Caco-2 (cell line): ENCODE measurements at regions not wholly inside any gene's neighbourhood (a gene's known extent, or its start where the extent isn't known, plus 50 kb on each side); places are given as distances from the start of the nearest gene placed in this dataset.

Source experiments
- BruUV-seq: library from RNA; stranded (reverse); fragments of 400-500 nt; replicated peaks from 2 replicates; lab custom pipeline; 2021; lab: Mats Ljungman, UMichigan
- CTCF ChIA-PET: fragments of 300-600 bp; sonication (Branson Sonifier 250); formaldehyde crosslinking; loops from one replicate; lab custom pipeline; 2022; ENCODE audit warnings: antibody characterized with exemption; lab: Charles Lee
- POLR2A ChIA-PET: fragments of 300-600 bp; sonication (Branson Sonifier 250); formaldehyde crosslinking; loops from one replicate; lab custom pipeline; 2022; ENCODE audit warnings: antibody characterized with exemption; lab: Charles Lee
- DNase-seq, 2 experiments: peaks; one replicate each; pipeline versions ENCODE4 v3.0.0 to v3.0.0-alpha.2; 2020 to 2022
- H3K27me3 ChIP-seq: replicated peaks from 2 replicates; pipeline ENCODE4 v1.6.0; 2011; ENCODE audit warnings: low read length; ENCODE audit not compliant: control insufficient read depth, insufficient read depth
- H3K36me3 ChIP-seq: 2 replicates; pipeline ENCODE4 v1.5.1; 2011; ENCODE audit warnings: low read length; ENCODE audit not compliant: control insufficient read depth, insufficient read depth
- H3K4me1 ChIP-seq: fragments of 250-450 bp; sonication (Bioruptor Pico); 2 replicates; pipeline ENCODE4 v1.5.1; 2020; ENCODE audit warnings: mild to moderate bottlenecking
- H3K4me3 ChIP-seq: 2 replicates; pipeline ENCODE4 v1.5.1; 2011; ENCODE audit warnings: low read depth, mild to moderate bottlenecking, control low read depth, low read length
- H3K9me3 ChIP-seq: fragments of 250-450 bp; sonication (Bioruptor Pico); 2 replicates; pipeline ENCODE4 v1.5.1; 2020; ENCODE audit warnings: mild to moderate bottlenecking, moderate library complexity
- H3K27ac Mint-ChIP-seq: one replicate; pipeline ENCODE4 v1.8.0; 2022; ENCODE audit warnings: mixed read lengths; ENCODE audit not compliant: unreplicated experiment
- H3K27me3 Mint-ChIP-seq: one replicate; pipeline ENCODE4 v1.8.0; 2022; ENCODE audit warnings: mixed read lengths; ENCODE audit not compliant: insufficient read depth, unreplicated experiment
- H3K36me3 Mint-ChIP-seq: one replicate; pipeline ENCODE4 v1.8.0; 2022; ENCODE audit warnings: mild to moderate bottlenecking, mixed read lengths; ENCODE audit not compliant: insufficient read depth, unreplicated experiment
- H3K4me1 Mint-ChIP-seq: one replicate; pipeline ENCODE4 v1.8.0; 2022; ENCODE audit warnings: low read depth, mixed read lengths; ENCODE audit not compliant: unreplicated experiment
- H3K4me3 Mint-ChIP-seq: one replicate; pipeline ENCODE4 v1.8.0; 2022; ENCODE audit warnings: mild to moderate bottlenecking, moderate library complexity, mixed read lengths; ENCODE audit not compliant: unreplicated experiment
- H3K9me3 Mint-ChIP-seq: one replicate; pipeline ENCODE4 v1.8.0; 2022; ENCODE audit warnings: mixed read lengths; ENCODE audit not compliant: unreplicated experiment
- intact Hi-C: fragments of 100-400 bp; cut with micrococcal nuclease; formaldehyde crosslinking; loops from one replicate; pipeline ENCODE4 v1.10.0; 2022; ENCODE audit not compliant: unreplicated experiment
- TF ChIP-seq, protein P1 (sequence below), 2 experiments: fragments of 200-600 bp in 1 of 2; IDR thresholded peaks; 1 replicate in 1 of 2; 2 replicates in 1 of 2; pipeline versions ENCODE4 v1.5.1 to v1.8.0; 2011 to 2022; ENCODE audit warnings: antibody characterized with exemption in 1 of 2, control low read depth in 1 of 2, inconsistent platforms in 1 of 2, low read depth in 1 of 2, low read length in 1 of 2, mild to moderate bottlenecking in 1 of 2, moderate library complexity in 1 of 2; ENCODE audit not compliant: insufficient read depth in 1 of 2, severe bottlenecking in 1 of 2, unreplicated experiment in 1 of 2

- TF ChIP-seq, protein P1, sequence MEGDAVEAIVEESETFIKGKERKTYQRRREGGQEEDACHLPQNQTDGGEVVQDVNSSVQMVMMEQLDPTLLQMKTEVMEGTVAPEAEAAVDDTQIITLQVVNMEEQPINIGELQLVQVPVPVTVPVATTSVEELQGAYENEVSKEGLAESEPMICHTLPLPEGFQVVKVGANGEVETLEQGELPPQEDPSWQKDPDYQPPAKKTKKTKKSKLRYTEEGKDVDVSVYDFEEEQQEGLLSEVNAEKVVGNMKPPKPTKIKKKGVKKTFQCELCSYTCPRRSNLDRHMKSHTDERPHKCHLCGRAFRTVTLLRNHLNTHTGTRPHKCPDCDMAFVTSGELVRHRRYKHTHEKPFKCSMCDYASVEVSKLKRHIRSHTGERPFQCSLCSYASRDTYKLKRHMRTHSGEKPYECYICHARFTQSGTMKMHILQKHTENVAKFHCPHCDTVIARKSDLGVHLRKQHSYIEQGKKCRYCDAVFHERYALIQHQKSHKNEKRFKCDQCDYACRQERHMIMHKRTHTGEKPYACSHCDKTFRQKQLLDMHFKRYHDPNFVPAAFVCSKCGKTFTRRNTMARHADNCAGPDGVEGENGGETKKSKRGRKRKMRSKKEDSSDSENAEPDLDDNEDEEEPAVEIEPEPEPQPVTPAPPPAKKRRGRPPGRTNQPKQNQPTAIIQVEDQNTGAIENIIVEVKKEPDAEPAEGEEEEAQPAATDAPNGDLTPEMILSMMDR (IDR thresholded peaks at IDR 0.05; ENCODE audit: insufficient read depth in 1 of 2, low read depth in 1 of 2, low read length in 1 of 2, severe bottlenecking in 1 of 2, unreplicated experiment in 1 of 2) = no peak
- peaks cover 16% of the 10 kb centered on the region for H3K9me3 Mint-ChIP-seq
- no peak overlapping the region for H3K4me3 Mint-ChIP-seq
- Histone ChIP-seq H3K4me1 (peaks cover 37% of the 10 kb centered on the region), H3K9me3 (no peaks in the 10 kb centered on the region), H3K27me3 (no peaks in the 10 kb centered on the region), H3K4me3 (no peak overlapping the region), H3K36me3 (no peaks in the 10 kb centered on the region)
- ChIA-PET CTCF (no interaction called here), POLR2A (no interaction called here)
- H3K27ac Mint-ChIP-seq = no peak overlapping the region
- no peaks in the 10 kb centered on the region for H3K27me3 Mint-ChIP-seq
- peaks cover 21% of the 10 kb centered on the region for H3K4me1 Mint-ChIP-seq
- intact Hi-C loops = no loop called here
- BruUV-seq = no TSS peak
- no peaks in the 10 kb centered on the region for H3K36me3 Mint-ChIP-seq
- peak in 1 of 2 experiments; percentile 8 for DNase-seq
Measured at GRCh38 chr5:135251093-135251492, 147.9 kb downstream of the MACROH2A1 start.

DNA sequence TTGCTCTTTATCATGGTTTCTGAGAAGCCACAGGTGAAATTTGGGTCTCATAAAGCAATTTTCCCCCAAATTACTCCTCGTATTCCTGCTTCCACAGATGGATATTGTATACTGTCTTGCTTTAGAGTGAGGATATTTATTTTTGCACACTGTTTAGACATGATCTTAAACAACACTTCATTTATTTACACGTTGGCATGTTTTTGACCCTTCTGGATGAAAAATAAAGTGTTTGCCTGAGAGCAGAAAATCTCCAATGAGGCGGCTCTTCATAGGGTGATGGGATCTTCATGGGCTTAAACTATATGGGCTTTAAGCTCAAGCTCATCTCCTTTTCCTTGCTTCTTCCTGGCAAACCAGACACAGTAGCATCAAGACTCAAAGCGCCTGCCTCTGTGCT, 148.4 kb downstream of the MACROH2A1 start:
- H3K4me1 ChIP-seq = peaks cover 36% of the 10 kb centered on the region
- no peaks in the 10 kb centered on the region for H3K27me3 Mint-ChIP-seq
- peaks cover 16% of the 10 kb centered on the region for H3K9me3 Mint-ChIP-seq
- H3K36me3 Mint-ChIP-seq = no peaks in the 10 kb centered on the region
- H3K4me1 Mint-ChIP-seq = peaks cover 23% of the 10 kb centered on the region
- ChIA-PET CTCF (no interaction called here), POLR2A (no interaction called here)
- TF ChIP-seq, protein P1 (IDR thresholded peaks at IDR 0.05; ENCODE audit: insufficient read depth in 1 of 2, low read depth in 1 of 2, low read length in 1 of 2, severe bottlenecking in 1 of 2, unreplicated experiment in 1 of 2) = no peak
- H3K36me3 ChIP-seq = no peaks in the 10 kb centered on the region
- H3K27ac Mint-ChIP-seq = no peak overlapping the region
- no peaks in the 10 kb centered on the region for H3K27me3 ChIP-seq
- intact Hi-C loops = no loop called here
- no TSS peak for BruUV-seq
- no peak overlapping the region for H3K4me3 Mint-ChIP-seq
- no peaks in the 10 kb centered on the region for H3K9me3 ChIP-seq
- no peak overlapping the region for H3K4me3 ChIP-seq
- no peak for DNase-seq

DNA sequence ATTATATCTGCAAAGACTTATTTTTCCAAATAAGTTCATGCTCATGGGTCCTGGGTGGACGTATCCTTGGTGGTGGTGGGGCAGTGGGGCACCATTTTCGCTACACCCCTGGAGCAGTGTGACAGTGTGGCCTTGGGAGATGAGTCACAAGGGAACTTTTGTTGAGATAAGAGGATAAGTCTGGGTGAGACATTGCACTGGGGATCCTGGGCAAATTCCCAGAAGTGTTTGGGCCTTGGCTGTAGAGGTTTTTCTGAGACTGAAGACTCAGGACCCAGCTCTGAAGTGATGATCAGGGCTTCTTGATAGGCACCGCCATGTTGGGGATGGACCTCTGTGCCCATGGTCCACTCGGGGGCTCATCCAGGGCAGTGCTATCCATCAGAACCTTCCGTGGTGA, 149.4 kb downstream of the MACROH2A1 start:
- Mint-ChIP-seq H3K36me3 (no peaks in the 10 kb centered on the region), H3K4me3 (no peak overlapping the region), H3K9me3 (peaks cover 16% of the 10 kb centered on the region), H3K27ac (no peak overlapping the region), H3K4me1 (peaks cover 14% of the 10 kb centered on the region), H3K27me3 (no peaks in the 10 kb centered on the region)
- no TSS peak for BruUV-seq
- intact Hi-C loops = no loop called here
- H3K4me1 ChIP-seq = peaks cover 26% of the 10 kb centered on the region; the same call in 1 of the 2 replicates
- no peak overlapping the region for H3K4me3 ChIP-seq
- no peaks in the 10 kb centered on the region for H3K27me3 ChIP-seq
- CTCF ChIA-PET = no interaction called here
- no peaks in the 10 kb centered on the region for H3K9me3 ChIP-seq
- peak in 1 of 2 experiments; percentile 15 for DNase-seq
- H3K36me3 ChIP-seq = no peaks in the 10 kb centered on the region
- TF ChIP-seq, protein P1 (IDR thresholded peaks at IDR 0.05; ENCODE audit: insufficient read depth in 1 of 2, low read depth in 1 of 2, low read length in 1 of 2, severe bottlenecking in 1 of 2, unreplicated experiment in 1 of 2) = no peak
- POLR2A ChIA-PET = no interaction called here
